HCEC 1CT (cell line): ENCODE measurements at regions not wholly inside any gene's neighbourhood (a gene's known extent, or its start where the extent isn't known, plus 50 kb on each side); places are given as distances from the start of the nearest gene placed in this dataset.
"Not testable (repeated sequence)": the region's sequence is repeated elsewhere in the genome, so short reads cannot be mapped to it uniquely, and the experiment has no call there.

Experiments used
- DNase-seq: peaks from one replicate; pipeline ENCODE4 v3.0.0-alpha.2; 2017

DNA sequence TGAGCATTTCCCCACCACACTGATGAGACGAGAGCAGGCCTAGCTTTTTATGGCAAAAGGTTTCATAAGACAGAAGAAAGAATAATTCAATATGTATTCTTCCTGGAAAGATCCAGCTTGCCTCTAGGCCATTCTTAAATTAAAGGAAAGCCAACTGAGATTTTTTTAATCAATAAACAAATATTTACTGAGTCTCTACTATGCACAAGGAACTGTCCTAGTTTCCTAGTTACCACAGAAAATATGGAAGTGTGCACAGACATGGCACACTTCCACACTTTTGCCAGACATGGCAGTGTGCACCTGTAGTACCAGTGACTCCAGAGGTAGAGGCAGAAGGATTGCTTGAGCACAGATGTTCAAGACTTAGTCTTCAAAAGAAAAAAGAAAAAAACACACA lies 281.0 kb downstream of the CETN3 start:
- DNase-seq, result no peak

DNA sequence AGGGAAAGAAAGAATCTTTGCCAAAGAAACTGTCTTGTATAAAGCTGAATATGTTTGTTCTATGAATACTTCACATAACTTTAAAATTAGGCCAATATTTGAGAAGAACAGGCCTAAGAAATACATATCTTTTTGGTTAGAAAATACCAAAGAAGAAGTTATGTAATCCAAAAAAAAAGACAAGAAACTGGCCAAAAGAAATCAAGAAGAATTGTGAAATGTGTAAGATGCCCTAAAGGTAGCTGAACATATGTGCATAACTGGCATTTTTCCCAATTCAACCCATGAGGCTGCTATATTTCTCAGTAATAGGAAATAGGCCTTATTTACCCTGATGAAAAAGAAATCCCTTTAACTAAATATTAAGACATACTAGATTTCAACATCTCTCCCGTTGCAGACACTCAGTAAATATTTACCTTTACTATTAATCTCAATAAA lies 290.0 kb downstream of the CETN3 start:
- no peak for DNase-seq

DNA sequence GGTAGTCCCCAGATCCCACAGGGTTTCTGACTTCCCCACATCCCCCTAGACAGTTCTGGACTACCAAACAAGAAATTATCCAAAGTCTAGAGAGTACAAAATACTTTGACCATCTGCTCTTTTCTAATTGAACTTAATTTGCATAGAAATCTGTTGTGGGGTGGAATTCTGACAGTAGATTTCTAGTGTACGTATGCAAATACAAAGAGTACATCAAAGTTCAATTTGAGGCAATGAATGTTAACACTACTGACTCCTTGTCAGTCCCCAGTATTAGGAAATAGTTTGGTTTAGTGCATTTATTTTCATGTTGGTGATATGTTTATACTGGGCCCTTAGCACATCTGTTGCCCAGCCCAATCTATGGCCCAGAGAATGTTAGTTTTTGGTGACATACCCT lies 292.6 kb downstream of the CETN3 start:
- DNase-seq, result no peak

DNA sequence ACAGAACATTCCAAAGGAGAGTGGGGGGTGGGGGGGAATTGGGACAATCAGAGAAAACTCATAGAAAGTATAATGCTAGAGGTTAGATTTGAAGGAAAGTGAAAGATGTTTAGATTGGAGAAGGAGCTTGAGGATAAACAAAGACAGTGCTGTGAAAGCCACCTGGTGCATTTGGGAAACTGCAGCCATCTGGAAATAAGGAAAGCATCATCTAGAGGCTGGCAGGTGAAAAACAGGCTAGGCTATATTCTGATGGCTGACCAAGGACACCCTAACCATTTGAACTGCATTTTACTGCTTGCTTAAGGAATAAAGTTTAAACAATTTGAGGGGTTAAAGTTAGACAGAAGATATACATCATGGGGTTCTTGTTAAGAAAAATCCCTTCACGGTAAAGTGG lies 296.4 kb downstream of the CETN3 start:
- no peak for DNase-seq

DNA sequence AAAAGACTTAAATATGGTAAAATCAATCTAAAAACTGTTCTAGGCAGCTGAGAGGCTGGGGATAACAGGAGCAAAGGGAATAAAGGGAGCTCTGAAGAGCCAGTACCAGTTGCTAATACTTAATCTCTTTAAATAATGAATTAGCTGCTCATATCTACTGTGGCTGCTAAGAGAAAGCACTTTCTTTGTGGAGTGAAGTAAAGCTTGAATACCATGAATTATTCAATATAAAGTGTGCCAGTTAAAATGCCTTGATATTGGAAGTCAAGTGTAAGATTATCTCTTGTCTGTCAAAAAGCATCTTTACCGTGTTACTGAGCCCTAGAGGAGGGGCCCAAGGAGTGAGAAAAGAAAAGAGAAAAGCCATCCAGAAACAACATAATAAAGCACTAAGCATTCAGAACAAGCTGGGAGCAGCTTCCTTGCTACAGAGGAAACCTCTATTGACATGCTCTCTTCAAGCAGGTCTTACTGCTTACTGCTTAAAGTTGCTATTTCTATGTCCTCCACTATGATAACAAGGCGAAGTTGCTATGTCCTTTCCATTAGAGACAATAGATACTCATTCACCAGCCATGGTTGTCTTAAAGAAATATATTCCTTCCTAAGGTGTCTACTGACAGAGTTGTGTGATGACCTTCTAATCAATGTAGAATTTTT lies 297.4 kb downstream of the CETN3 start:
- DNase-seq, result no peak

DNA sequence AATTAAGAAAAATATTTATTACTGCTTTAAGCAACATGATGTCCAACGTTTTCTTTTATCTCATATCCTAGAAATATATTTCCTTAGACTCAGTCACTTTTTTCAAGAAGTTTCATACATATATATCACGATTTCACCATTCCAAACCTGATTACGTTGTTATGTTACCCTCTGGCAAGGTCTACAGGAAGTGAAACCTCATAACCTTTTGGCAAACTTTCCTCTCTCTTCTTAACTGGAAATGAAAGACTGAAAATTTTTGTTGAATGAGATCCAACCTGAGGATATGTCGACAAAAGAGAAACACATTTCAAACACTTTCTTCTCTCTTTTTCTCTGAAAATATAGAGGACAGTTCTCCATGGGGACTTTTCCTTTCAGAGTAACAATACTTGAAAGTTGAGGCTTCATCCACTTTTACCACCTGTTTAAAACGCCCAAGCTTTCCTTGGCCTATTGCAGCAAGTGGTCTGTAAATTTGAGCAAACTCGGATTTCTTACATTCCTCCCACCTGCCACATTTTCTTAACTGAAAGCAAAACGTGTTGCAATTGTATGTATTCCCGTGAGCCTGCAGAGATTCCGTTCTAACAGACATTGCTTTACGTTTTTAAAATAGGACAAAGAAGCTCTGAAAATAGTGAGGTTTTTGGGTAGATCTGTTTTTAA lies 298.1 kb downstream of the CETN3 start:
- no peak for DNase-seq

- no peak for DNase-seq
These were observed 300.3 kb downstream of the CETN3 start for GRCh38 chr5:90109285-90109684.

DNA sequence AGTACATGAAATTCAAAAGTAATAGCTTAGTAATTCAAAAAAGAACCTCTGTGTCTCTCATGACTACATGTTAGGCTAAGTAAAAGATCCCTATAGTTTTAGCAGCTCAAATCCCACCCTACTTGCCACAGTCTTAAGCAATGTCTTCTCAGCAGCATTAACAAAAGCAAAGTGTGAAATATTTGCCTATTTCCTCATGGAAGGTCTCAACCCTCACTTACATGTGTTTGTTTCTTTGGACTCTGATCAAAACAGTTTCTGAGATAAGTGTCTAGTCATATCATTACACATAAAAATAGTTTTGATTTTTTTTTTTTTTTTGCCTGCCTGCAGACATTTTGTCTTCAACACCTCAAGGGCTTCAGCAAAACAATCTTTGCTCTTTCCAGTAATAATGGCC lies 310.5 kb downstream of the CETN3 start:
- DNase-seq, result no peak

GRCh38 chr5:90097082-90097477 lies 312.5 kb downstream of the CETN3 start:
- DNase-seq, result no peak

GRCh38 chr5:90096415-90097081 lies 313.0 kb downstream of the CETN3 start:
- DNase-seq, result peak; percentile 59

- no peak for DNase-seq
These were observed 314.1 kb downstream of the CETN3 start for GRCh38 chr5:90095292-90096060.

DNA sequence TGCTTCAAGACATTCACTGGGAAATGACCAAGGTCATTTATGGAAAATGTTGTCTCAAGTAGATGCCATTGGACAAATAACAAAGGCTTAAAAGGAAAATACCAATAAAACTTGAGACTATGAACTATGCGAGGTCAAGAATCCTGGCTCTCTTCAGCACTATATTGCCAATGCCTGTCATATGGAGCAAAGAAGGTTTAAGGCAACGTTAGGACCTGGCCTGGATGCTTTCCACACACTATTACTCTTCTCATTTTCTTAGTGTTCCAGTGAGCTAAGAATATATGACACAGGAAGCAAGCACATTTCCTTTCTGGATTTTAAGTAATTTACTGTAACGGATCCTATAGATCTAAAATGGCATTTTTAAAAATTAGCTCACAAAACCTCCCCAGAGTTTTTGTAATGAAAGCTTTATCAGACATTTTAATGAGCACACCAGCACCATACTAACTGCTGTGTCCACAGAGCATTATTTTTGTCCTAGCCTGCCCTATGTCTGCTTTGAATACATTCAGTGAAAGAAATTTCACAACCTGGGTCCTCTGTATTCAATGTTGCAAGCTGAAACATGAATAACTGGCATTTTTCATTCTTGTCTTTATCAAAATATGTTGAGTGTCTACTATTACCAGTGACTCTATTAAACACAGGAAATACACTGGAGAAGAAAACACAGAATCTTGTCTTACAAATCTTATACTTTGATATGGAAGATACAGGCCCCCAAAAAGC lies 315.6 kb downstream of the CETN3 start:
- no peak for DNase-seq

DNA sequence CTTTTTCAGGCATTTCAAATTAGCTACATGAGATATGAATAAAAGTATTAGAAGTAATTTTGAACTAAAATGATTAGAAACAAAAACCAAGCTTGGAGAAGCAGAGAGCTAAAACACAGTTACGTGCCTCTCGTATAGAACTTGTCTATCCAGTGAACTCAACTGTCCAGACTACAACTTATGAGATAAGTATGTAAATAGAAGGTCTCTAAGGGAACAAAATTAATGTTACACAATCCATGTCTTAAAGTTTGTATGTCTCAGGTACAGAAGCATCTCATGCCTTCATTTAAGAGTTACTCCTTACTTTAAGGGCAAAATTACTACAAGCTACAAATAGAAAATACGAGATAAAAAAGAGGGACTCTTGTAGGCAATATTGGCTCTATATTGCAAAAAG lies 316.8 kb downstream of the CETN3 start:
- no peak for DNase-seq

GRCh38 chr5:90084342-90084741 lies 325.2 kb downstream of the CETN3 start:
- no peak for DNase-seq

DNA sequence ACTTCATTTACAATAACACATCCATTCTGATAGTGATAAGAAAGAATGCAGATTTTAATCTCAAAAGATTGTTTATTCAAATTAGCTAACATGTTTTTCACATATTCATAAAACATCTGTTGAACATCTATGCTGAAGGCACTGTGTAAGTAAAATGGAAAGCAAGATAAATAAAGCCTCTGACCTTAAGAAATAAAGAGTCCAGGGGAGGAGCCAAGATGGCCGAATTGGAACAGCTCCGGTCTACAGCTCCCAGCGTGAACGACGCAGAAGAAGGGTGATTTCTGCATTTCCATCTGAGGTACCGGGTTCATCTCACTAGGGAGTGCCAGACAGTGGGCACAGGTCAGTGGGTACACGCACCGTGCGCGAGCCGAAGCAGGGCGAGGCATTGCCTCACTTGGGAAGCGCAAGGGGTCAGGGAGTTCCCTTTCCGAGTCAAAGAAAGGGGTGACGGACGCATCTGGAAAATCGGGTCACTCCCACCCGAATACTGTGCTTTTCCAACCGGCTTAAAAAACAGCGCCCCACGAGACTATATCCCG lies 336.5 kb downstream of the CETN3 start:
- not testable (repeated sequence) for DNase-seq

DNA sequence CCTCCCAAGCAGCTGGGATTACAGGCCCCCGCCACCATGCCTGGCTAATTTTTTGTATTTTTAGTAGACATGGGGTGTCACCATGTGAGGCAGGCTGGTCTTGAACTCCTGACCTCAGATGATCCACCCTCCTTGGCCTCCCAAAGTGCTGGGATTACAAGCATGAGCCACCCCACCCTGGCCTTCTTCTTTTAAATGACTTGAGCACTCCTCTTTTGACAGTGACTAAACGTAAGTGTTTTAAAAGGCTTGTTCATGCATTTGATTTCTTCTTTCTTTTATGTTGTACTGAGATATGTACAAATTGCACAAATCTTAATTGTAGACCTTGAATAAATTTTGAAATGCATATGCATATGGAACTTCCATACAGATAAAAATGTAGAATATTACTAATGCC lies 337.9 kb downstream of the CETN3 start:
- no peak for DNase-seq

GRCh38 chr5:90071066-90071465 lies 338.5 kb downstream of the CETN3 start:
- no peak for DNase-seq

DNA sequence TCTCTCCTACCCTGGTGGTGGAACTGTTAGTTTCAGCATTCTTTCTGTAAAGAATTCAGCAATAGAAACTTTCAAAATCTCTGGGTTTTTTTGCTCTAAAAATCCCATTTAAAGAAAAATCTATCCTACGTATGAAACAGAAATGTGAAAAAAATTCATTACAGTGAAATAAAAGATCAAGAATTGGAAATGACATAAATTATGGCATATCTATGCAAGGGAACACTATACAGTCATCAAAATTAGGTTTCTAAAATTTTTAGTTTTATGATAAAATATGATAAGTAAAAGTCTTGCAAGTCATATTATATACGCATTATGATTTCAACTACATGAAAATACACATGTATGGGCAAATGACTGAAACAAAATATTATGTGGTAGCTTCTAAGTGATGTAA lies 342.6 kb downstream of the CETN3 start:
- DNase-seq, result no peak

DNA sequence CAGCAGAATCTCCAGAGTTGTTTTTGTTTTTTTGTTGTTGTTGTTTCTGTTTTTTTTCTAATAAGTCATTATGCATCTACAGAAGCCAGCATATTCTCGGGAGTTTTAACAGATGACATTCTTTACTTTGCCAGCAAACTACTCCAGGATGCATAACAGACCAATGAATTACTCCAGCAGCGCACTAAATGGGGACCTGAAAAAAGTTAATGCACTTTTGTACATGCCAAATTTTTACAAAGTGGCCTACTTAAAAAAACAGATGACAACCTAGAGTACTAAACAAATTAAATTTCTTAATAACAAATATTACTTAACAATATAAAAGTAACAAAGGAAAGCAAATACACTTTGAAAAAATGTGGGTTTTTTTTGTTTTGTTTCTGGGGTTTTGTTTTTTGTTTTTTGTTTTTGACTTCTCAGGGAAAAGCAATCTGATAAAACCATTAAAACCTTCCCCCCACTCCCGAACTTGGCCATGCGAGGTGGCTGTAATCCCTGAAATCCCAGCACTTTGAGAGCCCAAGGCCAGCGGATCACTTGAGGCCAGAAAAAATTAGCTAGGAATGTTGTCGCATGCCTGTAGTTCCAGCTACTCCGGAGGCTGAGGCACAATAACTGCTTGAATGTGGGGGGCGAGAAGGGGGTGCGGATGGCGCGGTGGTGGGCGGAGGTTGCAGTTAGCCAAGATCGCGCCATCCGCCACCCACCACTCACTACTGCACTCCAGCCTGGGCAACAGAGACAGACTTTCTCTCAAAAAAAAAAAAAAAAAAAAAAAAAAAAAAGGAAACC lies 352.4 kb downstream of the CETN3 start:
- no peak for DNase-seq

DNA sequence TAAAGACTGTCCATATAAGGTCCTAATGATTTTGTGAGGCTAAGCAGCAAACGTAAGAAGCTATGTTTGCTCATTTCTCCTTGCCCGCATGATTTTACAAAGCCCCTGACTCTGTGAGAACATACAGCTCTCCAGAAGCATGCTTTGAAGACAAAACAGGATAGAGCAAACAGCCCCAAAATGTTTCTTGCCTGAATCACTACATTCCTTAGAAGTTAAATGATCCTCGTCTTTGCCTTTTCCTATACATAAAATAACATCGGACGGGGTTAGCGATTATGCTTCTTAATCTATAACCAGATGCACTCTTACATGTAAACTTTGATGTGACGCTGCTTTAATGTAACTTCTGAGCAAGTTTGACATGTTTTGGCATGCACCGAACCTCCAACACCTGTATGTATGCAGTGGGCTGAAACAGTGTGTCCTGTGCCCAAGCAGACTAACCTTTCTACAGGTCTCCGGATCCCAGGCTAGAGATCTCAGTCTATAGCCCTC lies 353.7 kb downstream of the CETN3 start:
- peak; percentile 9 for DNase-seq

DNA sequence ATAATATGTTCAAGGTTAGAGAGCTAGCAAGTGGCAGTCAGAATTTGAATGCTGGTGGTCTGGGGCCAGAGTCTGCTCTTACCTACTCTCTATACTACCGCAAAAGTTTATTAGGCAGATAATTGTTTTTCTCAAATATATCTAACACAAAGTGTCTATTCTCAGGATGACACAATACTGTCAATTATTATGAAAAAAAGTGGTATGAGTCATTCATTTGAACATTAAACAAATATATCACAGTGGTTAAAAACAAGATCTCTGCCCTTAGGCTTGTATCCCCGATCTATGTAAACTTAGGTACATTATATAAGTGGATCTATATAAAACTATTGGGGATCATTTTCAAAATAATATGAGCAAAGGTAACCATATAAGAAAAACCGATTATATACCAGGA lies 354.9 kb downstream of the CETN3 start:
- DNase-seq, result no peak
